ENCODE measurements at regions not wholly inside any gene's neighbourhood (a gene's known extent, or its start where the extent isn't known, plus 50 kb on each side); places are given as distances from the start of the nearest gene placed in this dataset.

- peak; percentile 15 for TF ChIP-seq ZFP36 (IDR thresholded peaks at IDR 0.05; ENCODE audit: low read depth, low read length, partially characterized antibody)
- TF ChIP-seq, protein P1, sequence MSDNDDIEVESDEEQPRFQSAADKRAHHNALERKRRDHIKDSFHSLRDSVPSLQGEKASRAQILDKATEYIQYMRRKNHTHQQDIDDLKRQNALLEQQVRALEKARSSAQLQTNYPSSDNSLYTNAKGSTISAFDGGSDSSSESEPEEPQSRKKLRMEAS (CRISPR knock-in tag; IDR thresholded peaks at IDR 0.05) = 0 out of 2 replicates have a peak, but pooled peaks have one; percentile 33
- no peak for TF ChIP-seq CREB5 (CRISPR knock-in tag; IDR thresholded peaks at IDR 0.05)
Observed at GRCh38 chr15:44861439-44861910, 95.0 kb upstream of the TERB2 start (continued).

DNA sequence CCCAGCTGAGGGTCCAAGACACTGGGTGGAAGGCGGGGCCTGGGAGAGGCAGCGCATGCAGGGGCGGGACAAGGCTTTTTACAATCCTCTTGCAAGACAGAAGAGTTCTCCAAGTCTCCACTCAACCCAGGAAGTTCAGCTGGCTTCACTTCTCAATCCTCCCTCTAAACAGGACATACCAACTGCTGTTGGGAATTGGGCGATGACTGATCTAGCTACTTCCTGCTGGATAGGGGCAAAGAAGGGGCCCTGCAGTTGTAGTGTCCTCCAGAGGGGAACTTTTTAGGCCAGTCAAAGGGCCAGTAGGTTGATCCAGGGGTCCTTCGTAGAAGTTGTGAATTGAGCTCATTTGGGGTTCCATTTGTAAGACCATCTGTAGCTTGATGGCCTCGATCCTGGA is 94.6 kb upstream of the TERB2 start:
- ATAC-seq (no peak), DNase-seq (ENCODE audit: extremely low read depth in 1 of 4, low spot score in 3 of 4) (peak in 1 of 4 experiments; percentile 41), FAIRE-seq (no peak)
- H4K20me1 ChIP-seq (replicated peaks; ENCODE audit: control insufficient read depth, insufficient read depth, low read length) = no peaks in the 10 kb centered on the region
- no peak overlapping the region for H3K27ac ChIP-seq (ENCODE audit: extremely low read depth, low read depth, low read length)
- H3K36me3 ChIP-seq (ENCODE audit: control insufficient read depth, insufficient read depth, low read length) = no peaks in the 10 kb centered on the region
- H3K27me3 ChIP-seq (ENCODE audit: control insufficient read depth in 2 of 2, insufficient read depth in 2 of 2, low read length in 2 of 2) = no peaks in the 10 kb centered on the region
- H3K9me1 ChIP-seq (ENCODE audit: control insufficient read depth, insufficient read depth, low read length) = no peaks in the 10 kb centered on the region
- H3K4me3 ChIP-seq = no peak overlapping the region
- intact Hi-C loops (cut with micrococcal nuclease) (no loop called here), in situ Hi-C loops (cut with MboI) (no loop called here)
- ChIA-PET POLR2A (no interaction called here), CTCF (ENCODE audit: low intra/inter-chr PET ratio) (no interaction called here)
- H3K79me2 ChIP-seq (ENCODE audit: control insufficient read depth, insufficient read depth, low read length) = no peaks in the 10 kb centered on the region
- H3K4me2 ChIP-seq (ENCODE audit: insufficient read depth, low read length) = no peak overlapping the region; the same call in 1 of the 2 replicates
- BruUV-seq (replicated peaks) = no TSS peak
- peak overlapping the region; percentile 48 for H2AFZ ChIP-seq (ENCODE audit: low read depth, low read length)
- H3K9me3 ChIP-seq (replicated peaks; ENCODE audit: control insufficient read depth, insufficient read depth, low read depth, low read length) = peaks cover 5% of the 10 kb centered on the region; the same call in 1 of the 2 replicates
- 47% methylated on average over 6 of the region's 6 CpGs for WGBS (ENCODE audit: insufficient coverage, low coverage, missing lambda C conversion rate)
- H3K4me1 ChIP-seq (replicated peaks in 1 of 2; ENCODE audit: control insufficient read depth in 2 of 2, insufficient read depth in 2 of 2, low read length in 2 of 2) = peaks cover 5 to 6% of the 10 kb centered on the region in 2 experiments; a peak in 4 of 5 replicates
- peak in 1 of 2 experiments; percentile 59; a peak in 1 of 3 replicates for TF ChIP-seq CBX3 (IDR thresholded peaks at IDR 0.05; ENCODE audit: borderline replicate concordance in 1 of 2, low read length in 2 of 2)
- peak; percentile 54; the same call in 1 of the 2 replicates for TF ChIP-seq CBX5 (IDR thresholded peaks at IDR 0.05; ENCODE audit: borderline replicate concordance, low read depth)
- peak; percentile 61 for TF ChIP-seq ZNF280A (IDR thresholded peaks at IDR 0.05; ENCODE audit: low read depth, partially characterized antibody)
- TF ChIP-seq, protein P2, sequence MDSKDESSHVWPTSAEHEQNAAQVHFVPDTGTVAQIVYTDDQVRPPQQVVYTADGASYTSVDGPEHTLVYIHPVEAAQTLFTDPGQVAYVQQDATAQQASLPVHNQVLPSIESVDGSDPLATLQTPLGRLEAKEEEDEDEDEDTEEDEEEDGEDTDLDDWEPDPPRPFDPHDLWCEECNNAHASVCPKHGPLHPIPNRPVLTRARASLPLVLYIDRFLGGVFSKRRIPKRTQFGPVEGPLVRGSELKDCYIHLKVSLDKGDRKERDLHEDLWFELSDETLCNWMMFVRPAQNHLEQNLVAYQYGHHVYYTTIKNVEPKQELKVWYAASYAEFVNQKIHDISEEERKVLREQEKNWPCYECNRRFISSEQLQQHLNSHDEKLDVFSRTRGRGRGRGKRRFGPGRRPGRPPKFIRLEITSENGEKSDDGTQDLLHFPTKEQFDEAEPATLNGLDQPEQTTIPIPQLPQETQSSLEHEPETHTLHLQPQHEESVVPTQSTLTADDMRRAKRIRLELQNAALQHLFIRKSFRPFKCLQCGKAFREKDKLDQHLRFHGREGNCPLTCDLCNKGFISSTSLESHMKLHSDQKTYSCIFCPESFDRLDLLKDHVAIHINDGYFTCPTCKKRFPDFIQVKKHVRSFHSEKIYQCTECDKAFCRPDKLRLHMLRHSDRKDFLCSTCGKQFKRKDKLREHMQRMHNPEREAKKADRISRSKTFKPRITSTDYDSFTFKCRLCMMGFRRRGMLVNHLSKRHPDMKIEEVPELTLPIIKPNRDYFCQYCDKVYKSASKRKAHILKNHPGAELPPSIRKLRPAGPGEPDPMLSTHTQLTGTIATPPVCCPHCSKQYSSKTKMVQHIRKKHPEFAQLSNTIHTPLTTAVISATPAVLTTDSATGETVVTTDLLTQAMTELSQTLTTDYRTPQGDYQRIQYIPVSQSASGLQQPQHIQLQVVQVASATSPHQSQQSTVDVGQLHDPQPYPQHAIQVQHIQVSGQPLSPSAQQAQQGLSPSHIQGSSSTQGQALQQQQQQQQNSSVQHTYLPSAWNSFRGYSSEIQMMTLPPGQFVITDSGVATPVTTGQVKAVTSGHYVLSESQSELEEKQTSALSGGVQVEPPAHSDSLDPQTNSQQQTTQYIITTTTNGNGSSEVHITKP (IDR thresholded peaks at IDR 0.05; ENCODE audit: partially characterized antibody) = peak; percentile 8
- no peak for TF ChIP-seq ZNF507 (tag; conservative IDR thresholded peaks at IDR 0.05)
- no peak overlapping the region; a peak in 1 of 4 replicates for H3K9ac ChIP-seq (ENCODE audit: insufficient read depth in 1 of 2, low read depth in 2 of 2, low read length in 2 of 2)

Measured in K562 (cell line).